Astrocyte of the cerebellum (primary cell): ENCODE measurements at regions not wholly inside any gene's neighbourhood (a gene's known extent, or its start where the extent isn't known, plus 50 kb on each side); places are given as distances from the start of the nearest gene placed in this dataset.

Experiments used
- DNase-seq: peaks from one replicate; pipeline ENCODE4 v3.0.0-alpha.2; 2011; ENCODE audit warnings: low read depth
- H3K4me3 ChIP-seq: 2 replicates; pipeline ENCODE4 v1.5.1; 2011; ENCODE audit warnings: mild to moderate bottlenecking, low read depth, low read length, moderate library complexity
- in situ Hi-C: cut with HindIII; loops from 2 replicates; pipeline ENCODE4 v1.10.0; 2017; ENCODE audit warnings: low sequenced_read_pairs
- TF ChIP-seq, protein P1 (sequence below): IDR thresholded peaks from 2 replicates; pipeline ENCODE4 v1.5.1; 2012; ENCODE audit warnings: low read length, low read depth, moderate library complexity, mild to moderate bottlenecking; ENCODE audit errors: missing control alignments

- H3K4me3 ChIP-seq: no peak overlapping the region
- TF ChIP-seq, protein P1, sequence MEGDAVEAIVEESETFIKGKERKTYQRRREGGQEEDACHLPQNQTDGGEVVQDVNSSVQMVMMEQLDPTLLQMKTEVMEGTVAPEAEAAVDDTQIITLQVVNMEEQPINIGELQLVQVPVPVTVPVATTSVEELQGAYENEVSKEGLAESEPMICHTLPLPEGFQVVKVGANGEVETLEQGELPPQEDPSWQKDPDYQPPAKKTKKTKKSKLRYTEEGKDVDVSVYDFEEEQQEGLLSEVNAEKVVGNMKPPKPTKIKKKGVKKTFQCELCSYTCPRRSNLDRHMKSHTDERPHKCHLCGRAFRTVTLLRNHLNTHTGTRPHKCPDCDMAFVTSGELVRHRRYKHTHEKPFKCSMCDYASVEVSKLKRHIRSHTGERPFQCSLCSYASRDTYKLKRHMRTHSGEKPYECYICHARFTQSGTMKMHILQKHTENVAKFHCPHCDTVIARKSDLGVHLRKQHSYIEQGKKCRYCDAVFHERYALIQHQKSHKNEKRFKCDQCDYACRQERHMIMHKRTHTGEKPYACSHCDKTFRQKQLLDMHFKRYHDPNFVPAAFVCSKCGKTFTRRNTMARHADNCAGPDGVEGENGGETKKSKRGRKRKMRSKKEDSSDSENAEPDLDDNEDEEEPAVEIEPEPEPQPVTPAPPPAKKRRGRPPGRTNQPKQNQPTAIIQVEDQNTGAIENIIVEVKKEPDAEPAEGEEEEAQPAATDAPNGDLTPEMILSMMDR: no peak
- no peak for DNase-seq
- in situ Hi-C loops: no loop called here
These were observed 186.6 kb upstream of the MEF2C start for GRCh38 chr5:89069591-89069990.

DNA sequence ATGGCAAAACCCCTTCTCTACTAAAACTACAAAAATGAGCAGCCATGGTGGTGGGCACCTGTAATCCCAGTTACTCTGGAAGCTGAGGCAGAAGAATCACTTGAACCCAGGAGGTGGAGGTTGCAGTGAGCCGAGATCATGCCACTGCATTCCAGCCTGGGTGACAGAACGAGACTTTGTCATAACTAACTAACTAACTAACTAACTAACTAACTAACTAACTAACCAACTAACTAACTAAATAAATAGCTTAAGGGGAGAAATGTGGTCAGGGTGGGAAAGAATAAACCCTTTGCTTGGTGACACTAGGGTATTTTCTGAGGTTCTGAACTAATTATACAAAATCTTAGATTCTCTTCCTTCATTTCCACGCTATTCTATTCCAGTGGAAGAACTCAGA, 184.4 kb upstream of the MEF2C start:
- TF ChIP-seq, protein P1: no peak
- DNase-seq: no peak
- in situ Hi-C loops: no loop called here

DNA sequence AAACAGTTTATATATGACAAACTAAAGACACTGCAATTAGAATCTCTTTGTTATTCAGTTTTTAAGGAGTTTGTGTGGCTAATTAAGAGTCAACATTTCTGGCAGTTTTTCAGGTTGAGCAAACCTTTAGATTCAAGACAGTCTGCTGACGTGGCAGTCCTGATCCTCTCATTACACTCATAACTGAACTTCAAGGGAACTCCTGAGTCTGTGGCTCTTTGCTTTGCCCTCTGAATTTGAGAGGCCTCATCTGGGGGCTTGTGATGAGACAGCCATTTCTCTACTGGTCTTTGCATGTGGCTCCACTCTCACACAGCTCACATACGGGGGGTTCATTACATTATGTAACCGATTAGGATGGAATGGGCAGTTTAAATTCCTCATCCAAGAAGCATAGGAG, 182.9 kb upstream of the MEF2C start:
- in situ Hi-C loops: no loop called here
- TF ChIP-seq, protein P1: no peak
- H3K4me3 ChIP-seq: no peak overlapping the region
- DNase-seq: no peak

More for the DNA sequence above, 184.4 kb upstream of the MEF2C start:
- no peak overlapping the region for H3K4me3 ChIP-seq

DNA sequence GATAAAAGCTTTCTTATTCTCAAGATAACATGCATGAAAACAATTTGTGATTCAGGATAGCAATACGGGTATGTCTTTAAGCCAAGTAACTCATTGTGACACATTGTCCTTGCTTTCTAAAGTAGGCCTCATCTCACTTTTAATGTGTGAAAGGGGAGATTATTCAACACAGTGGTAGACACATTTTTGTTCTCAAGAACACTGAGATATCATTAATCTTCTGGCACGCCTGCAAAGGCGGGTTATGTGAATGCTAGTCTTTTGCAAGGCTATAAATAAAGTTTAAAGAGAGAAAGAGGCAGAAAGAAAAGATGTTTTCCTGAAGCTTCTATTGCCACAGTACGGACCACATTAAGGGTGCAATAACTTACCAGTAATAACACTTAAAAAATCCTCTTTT, 181.8 kb upstream of the MEF2C start:
- no peak overlapping the region for H3K4me3 ChIP-seq
- TF ChIP-seq, protein P1: no peak
- DNase-seq: no peak
- in situ Hi-C loops: no loop called here

- H3K4me3 ChIP-seq: no peak overlapping the region
- TF ChIP-seq, protein P1: no peak
- no peak for DNase-seq
- in situ Hi-C loops: no loop called here
These were observed 181.1 kb upstream of the MEF2C start for GRCh38 chr5:89064054-89064453.

GRCh38 chr5:89060768-89061167, 177.8 kb upstream of the MEF2C start:
- H3K4me3 ChIP-seq: no peak overlapping the region
- in situ Hi-C loops: no loop called here
- TF ChIP-seq, protein P1: no peak
- no peak for DNase-seq

- H3K4me3 ChIP-seq: no peak overlapping the region
- DNase-seq: no peak
- in situ Hi-C loops: no loop called here
- TF ChIP-seq, protein P1: no peak
These were observed 176.3 kb upstream of the MEF2C start for GRCh38 chr5:89059274-89059673.
